ENCODE measurements at regions not wholly inside any gene's neighbourhood (a gene's known extent, or its start where the extent isn't known, plus 50 kb on each side); places are given as distances from the start of the nearest gene placed in this dataset.
"Not testable (repeated sequence)": the region's sequence is repeated elsewhere in the genome, so short reads cannot be mapped to it uniquely, and the experiment has no call there.

DNA sequence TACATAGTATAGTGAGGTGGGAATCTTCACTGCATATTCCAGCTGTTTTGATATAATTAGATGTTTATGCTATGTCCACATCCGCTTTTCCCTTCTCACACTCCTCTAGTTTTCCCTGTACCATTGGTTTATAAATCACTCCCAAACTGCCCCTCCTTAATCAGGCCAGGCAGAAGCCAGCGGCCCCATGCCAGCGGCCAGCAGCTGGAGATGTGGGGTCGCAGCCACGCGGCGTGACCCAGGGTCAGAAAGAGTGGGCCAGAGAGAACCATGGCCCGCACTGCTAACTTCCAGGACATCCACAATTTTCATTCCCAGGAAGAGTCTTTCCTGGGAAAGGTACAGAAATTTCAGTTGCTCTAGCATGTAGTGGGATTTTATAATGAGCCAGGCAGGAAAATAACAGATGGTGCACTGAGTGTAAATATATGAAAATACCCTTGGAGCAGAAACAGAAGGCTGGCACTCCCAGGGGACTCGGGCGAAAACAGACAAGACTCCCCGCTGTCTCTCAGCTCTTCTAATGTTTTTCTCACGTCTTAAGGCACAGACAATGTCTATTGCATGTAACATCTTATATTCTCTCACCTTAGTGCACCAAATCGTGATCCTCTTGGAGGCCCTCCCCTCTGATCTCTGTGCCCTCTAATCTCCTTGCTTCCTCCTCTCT lies 145.9 kb upstream of the ZFP42 start:
- DNase-seq: no peak

DNA sequence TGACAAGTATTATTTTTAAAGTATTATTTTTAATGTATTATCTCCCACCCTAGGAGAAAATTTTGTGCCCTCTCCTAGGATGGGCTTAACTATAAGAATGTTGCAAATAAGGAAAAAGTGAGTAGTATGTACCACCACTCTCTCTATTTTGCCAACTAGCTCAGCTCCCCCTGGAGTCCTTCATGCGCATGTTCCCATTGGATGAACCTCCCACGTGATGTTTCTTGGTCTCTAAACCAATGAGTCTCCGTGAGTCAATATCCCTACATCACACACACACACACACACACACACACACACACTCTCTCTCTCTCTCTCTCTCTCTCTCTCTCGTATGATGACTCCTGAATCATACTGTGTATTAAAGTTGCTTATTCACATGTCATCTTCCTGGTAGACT lies 129.7 kb upstream of the ZFP42 start:
- no peak for DNase-seq

- DNase-seq: no peak
Observed at GRCh38 chr4:187883049-187883448, 112.5 kb upstream of the ZFP42 start.

DNA sequence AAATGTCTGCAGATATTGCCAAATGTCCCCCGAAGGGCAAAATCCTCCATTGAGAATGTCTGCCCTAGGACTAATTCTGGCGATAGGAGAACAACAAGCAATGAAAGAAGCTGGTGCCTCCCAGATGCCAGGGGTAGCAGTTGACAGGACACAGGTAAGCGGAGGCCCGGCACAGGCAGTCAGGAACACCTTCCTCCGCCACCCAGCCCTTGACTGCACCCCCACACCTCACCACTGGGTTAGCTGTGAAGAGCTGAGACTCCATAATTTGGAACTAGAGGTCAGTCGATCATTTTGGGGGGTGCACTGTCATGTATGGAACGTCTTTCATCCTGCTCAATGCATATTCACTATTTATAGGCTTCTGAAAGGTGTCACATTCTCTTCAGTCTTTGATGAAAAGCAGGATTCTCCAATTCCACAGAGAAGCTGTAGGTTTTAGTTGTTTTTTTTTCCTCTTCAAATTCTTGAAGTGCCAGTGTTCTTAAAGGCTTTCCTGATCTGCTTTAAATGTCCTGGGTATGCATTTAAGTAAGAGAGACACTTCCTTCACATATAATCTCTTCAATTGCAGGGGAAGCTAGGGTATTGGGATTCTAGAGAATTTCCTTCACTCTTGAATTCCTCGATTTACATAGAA lies 111.6 kb upstream of the ZFP42 start:
- DNase-seq: no peak

DNA sequence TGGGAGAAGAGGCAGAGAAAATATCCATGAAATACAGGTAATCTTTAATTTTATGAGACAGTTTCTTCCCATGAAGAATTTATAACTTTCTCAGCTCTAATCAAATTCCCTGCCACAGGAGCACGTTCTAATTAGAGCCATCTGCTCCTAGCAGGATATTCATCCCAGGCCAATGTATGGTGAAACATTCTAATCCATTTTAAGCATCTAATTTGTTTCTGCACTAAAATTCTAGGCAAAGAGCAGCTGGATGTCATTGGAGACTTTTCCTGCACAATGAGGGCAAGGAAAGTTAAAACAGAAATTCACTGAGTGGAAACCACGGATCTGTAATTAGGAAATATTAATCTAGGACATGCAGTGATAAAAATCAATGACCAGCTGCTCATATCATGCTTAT lies 107.7 kb upstream of the ZFP42 start:
- no peak for DNase-seq

DNA sequence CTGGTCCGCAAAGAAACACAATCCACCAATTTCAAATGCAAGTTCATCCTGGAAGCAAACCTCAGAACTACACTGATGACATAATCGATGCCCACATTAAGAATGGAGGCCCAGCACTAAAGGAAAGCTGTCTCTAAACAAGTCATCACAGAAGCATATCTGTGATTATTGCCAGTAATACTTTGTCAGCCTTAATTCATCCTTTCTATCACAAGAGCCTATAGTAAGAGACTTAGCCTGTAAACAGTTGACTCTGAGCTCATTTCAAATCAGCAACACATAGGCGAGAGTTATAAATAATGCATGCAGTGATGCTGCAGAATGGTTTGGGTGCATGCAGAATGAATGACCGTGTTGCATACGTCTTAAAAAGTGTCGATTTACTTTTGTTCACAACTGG lies 105.9 kb upstream of the ZFP42 start:
- DNase-seq: no peak

DNA sequence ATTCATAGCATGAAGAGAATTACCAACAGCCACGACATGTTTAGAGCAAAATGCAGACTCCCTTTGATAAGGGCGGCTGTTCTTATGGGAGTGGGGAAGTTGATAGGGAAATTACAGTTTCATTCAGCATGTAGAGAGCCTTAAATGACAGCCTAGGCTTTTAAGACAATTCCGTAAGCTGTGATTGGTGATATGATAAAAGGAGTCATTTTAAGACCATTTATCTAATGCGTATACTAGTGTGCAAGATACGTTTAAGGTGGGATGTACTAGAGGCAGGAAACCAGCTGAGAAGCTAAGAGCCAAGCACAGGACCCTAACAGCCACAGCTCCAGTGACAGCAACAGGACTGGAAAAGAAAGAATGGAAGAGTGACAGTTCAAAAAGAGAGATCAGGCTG lies 102.2 kb upstream of the ZFP42 start:
- DNase-seq: no peak

- DNase-seq: no peak
Observed at GRCh38 chr4:187903106-187903505, 92.5 kb upstream of the ZFP42 start.

GRCh38 chr4:187903700-187904099 lies 91.9 kb upstream of the ZFP42 start:
- DNase-seq: no peak

DNA sequence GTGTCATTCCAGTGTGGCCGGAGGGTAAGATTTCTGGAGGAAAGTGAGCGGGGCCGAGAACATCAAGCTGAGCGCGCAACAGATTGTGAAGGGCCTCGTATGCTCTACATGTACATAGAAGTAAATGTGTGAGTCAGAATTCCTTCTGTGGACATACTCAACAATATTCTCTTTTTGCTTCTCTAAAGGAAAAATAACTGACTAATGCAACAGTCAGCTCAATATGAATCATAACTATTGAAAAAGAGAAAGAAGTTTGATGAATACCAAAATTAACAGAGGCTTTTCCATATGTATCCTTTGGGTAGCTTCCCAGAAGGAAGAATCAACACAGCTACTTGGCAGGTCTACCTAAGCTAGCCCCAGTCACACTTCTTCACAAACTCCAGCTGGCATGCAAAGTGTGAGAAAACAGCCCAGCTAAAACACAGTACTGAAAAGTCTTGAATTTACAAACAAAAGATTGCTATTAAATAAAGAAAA lies 87.5 kb upstream of the ZFP42 start:
- no peak for DNase-seq

- no peak for DNase-seq
Observed at GRCh38 chr4:187908731-187909130, 86.8 kb upstream of the ZFP42 start.

DNA sequence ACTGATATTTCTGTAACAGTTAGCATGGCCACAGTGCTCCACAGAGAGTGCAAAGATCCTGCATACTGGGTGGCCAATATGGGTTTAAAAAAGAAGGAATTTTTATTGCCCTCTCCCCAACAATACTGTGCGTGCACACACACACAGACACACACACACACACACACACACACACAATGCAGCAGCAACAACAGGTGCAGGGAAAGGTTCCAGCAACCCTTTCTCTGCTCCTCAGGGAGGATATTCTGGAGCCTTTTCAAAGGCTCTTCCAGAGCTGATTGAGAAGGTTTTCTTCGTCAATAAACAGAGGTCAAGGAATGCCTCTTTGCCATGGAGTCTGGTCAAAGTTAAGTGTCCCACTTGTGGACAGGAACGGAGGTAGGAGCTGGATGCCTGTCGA lies 84.8 kb upstream of the ZFP42 start:
- no peak for DNase-seq

GRCh38 chr4:187915406-187915805 lies 80.2 kb upstream of the ZFP42 start:
- DNase-seq: not testable (repeated sequence)

GRCh38 chr4:187919966-187920365 lies 75.6 kb upstream of the ZFP42 start:
- no peak for DNase-seq

- no peak for DNase-seq
Observed at GRCh38 chr4:187921946-187922623, 73.5 kb upstream of the ZFP42 start.

- no peak for DNase-seq
Observed at GRCh38 chr4:187929024-187929423, 66.5 kb upstream of the ZFP42 start.

DNA sequence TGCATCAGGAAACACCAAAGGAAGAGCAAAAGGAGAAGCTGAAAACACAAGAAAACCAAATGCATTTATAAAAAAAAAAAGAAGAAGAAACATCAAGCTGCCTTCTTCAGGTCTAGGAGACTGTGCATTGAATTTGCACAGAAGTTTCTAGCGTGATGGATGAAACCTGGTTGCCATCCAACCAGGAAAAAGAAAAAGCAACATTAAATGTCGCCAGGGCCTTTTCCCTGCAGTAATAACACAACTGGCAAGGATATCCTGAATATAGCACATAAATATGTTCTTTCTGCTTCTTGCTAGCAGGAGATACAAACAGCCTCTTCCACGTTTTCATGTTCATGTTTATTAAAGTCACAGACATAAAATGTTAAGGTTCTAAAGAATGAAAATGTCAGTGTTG lies 60.8 kb upstream of the ZFP42 start:
- no peak for DNase-seq

GRCh38 chr4:187937557-187937956 lies 58.0 kb upstream of the ZFP42 start:
- DNase-seq: no peak

DNA sequence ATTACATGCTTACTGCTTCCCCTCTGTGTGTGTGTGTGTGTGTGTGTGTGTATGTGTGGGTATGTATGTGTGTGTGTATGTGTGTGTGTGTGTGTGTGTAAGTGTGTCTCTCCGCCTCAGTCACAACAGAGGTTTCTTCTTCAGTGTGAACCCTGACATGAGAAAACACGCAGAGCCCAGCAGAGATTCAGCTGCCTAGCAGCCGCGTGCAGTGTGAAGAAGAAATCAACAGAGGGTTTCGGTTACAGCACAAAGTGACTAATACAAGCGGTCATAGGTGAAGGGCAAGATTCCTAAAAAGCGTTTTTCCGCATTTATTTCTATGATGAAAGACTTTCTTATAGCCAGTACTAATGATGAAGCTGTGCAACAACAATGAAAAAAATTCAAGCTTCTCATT lies 55.3 kb upstream of the ZFP42 start:
- DNase-seq: no peak

GRCh38 chr4:187942968-187943367 lies 52.6 kb upstream of the ZFP42 start:
- DNase-seq: no peak

GRCh38 chr4:187944179-187944578 lies 51.4 kb upstream of the ZFP42 start:
- no peak for DNase-seq
